ENCODE measurements at regions not wholly inside any gene's neighbourhood (a gene's known extent, or its start where the extent isn't known, plus 50 kb on each side); places are given as distances from the start of the nearest gene placed in this dataset.
A peak's percentile ranks its signal among the peaks of the same experiment; 100 is the strongest.

DNA sequence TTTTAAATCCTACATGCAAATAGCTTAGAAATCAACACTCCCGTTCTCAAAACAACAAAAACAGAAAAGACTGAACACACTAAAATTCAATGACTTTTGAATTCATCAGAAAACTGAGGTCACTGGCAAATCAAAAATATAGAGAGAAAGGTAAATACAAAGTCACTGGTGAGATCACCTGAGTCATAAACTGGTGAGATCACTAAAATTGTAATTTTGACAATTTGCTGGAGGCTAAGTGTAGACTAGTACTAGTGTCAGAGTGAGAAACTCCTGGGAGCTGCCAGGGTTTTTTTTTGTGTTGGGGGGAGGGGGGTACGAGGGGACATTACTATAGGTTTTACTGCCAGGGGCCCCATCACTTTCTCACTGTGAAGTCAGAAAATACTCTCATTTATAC is 1876.0 kb upstream of the CELF4 start:
- 88 to 95% (median 91%) methylated on average over 2 of the region's 2 CpGs for WGBS, 4 donors
- H3K4me1 ChIP-seq = no peaks in the 10 kb centered on the region
- H3K27ac ChIP-seq = no peak overlapping the region
- DNase-seq (no peak), ATAC-seq (no peak)
- no peaks in the 10 kb centered on the region for H3K36me3 ChIP-seq
- no peaks in the 10 kb centered on the region for H3K9me3 ChIP-seq
- TF ChIP-seq, protein P1, sequence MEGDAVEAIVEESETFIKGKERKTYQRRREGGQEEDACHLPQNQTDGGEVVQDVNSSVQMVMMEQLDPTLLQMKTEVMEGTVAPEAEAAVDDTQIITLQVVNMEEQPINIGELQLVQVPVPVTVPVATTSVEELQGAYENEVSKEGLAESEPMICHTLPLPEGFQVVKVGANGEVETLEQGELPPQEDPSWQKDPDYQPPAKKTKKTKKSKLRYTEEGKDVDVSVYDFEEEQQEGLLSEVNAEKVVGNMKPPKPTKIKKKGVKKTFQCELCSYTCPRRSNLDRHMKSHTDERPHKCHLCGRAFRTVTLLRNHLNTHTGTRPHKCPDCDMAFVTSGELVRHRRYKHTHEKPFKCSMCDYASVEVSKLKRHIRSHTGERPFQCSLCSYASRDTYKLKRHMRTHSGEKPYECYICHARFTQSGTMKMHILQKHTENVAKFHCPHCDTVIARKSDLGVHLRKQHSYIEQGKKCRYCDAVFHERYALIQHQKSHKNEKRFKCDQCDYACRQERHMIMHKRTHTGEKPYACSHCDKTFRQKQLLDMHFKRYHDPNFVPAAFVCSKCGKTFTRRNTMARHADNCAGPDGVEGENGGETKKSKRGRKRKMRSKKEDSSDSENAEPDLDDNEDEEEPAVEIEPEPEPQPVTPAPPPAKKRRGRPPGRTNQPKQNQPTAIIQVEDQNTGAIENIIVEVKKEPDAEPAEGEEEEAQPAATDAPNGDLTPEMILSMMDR (IDR thresholded peaks at IDR 0.05) = no peak
- no peak for TF ChIP-seq POLR2A (IDR thresholded peaks at IDR 0.05)
- intact Hi-C loops (cut with DNase I) = no loop called here
- no peaks in the 10 kb centered on the region for H3K27me3 ChIP-seq
- no peak overlapping the region for H3K4me3 ChIP-seq

DNA sequence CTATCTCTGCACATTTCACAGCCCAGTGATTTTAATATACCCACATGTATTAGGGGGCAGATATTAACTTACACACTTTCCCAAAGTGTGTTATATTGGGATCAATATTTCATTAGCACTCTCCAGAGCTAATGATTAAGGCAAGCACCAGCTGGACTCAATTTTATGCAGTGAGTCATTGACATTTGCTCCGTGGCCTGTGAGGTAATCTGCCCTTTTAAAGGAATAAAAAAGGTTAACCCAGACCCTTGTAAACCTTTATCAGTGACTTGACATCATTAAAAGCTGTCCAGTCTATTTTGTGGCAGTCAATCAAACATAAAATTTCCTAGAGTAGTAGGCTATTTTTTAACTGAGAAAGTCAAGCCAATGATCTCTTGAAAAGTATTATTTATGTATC is 1870.4 kb upstream of the CELF4 start:
- DNase-seq (no peak), ATAC-seq (no peak)
- TF ChIP-seq POLR2A (IDR thresholded peaks at IDR 0.05) = no peak
- H3K4me3 ChIP-seq = no peak overlapping the region
- intact Hi-C loops (cut with DNase I) = loop anchor here in 1 of 10 donors (1.0 kb wide), 1 partner anchor 12 kb away; no protein-coding TSS in a partner anchor
- no peaks in the 10 kb centered on the region for H3K36me3 ChIP-seq
- WGBS, 4 donors = 50 to 68% (median 57%) methylated on average over 1 of the region's 1 CpG
- no peaks in the 10 kb centered on the region for H3K9me3 ChIP-seq
- H3K27me3 ChIP-seq = no peaks in the 10 kb centered on the region
- peaks cover 0 to 4% (median 0%) of the 10 kb centered on the region in 12 donors for H3K4me1 ChIP-seq
- no peak overlapping the region for H3K27ac ChIP-seq

DNA sequence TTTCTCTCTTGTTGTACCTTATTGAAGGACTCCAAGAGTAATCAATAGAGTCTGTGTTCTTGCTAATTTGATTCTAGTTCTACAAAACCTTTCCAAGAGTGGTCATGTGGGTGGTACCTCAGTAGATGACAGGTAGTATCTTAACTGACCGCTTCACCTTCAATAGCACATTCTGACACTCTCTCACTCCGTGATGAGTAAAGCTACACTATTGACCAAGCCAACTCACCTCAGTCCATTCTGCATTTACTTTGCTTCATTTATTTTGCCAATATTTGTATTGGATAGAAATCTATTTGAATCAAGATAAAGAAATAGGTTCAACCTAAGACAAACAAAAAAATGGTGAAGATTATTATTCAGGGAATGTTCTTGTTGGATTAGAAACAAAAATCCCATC is 1869.6 kb upstream of the CELF4 start:
- H3K9me3 ChIP-seq = no peaks in the 10 kb centered on the region

DNA sequence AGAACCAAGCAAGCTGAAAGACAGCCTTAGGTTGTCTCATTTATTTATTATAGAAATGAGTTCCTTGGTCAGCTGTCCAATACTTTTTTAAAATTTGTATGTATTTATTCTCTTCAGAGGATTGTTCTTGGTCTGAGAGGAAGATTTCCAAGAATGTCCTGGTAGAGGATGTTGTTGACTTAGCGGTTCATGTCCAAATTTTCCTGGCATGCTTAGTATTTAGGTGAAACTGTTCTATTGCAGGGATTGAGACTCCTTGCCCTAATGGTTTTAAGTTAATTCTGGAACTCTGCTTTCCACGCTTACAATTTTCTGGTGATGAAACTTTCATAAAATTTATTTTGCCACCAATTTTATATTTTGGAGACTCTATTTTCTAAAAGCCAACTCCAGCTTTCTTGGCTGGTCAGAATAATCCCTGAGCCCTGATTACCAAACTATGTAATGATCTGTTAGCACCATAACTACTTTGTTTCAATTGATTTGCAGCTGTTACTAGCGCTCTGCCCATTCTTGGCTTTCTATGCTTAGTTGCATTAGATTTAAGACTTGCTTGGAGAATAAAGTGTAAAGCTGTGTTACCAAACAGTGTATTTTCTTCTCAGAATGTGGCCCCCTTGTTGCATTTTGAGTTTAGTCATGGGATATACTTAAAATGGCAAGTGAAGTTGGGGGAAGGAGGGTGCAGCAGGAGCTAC is 1868.8 kb upstream of the CELF4 start:
- WGBS, 4 donors = 64 to 88% (median 69%) methylated on average over 3 of the region's 3 CpGs
- DNase-seq (no peak), ATAC-seq (peak in 1 of 4 donors; percentile 50)
- intact Hi-C loops (cut with DNase I) = no loop called here
- H3K4me3 ChIP-seq = no peak overlapping the region
- peaks cover 0 to 2% (median 0%) of the 10 kb centered on the region in 12 donors for H3K9me3 ChIP-seq
- no peaks in the 10 kb centered on the region for H3K27me3 ChIP-seq
- TF ChIP-seq, protein P1 (IDR thresholded peaks at IDR 0.05) = no peak
- no peak for TF ChIP-seq POLR2A (IDR thresholded peaks at IDR 0.05)
- H3K36me3 ChIP-seq = no peaks in the 10 kb centered on the region
- H3K27ac ChIP-seq = no peak overlapping the region
- H3K4me1 ChIP-seq = peaks cover 0 to 4% (median 0%) of the 10 kb centered on the region in 12 donors

More for the DNA sequence above, 1869.6 kb upstream of the CELF4 start:
- intact Hi-C loops (cut with DNase I) = no loop called here
- no peak overlapping the region for H3K27ac ChIP-seq
- ATAC-seq (no peak), DNase-seq (no peak)
- no peak overlapping the region for H3K4me3 ChIP-seq
- 90 to 99% (median 94%) methylated on average over 2 of the region's 2 CpGs for WGBS, 4 donors
- no peaks in the 10 kb centered on the region for H3K27me3 ChIP-seq
- TF ChIP-seq, protein P1 (IDR thresholded peaks at IDR 0.05) = no peak
- TF ChIP-seq POLR2A (IDR thresholded peaks at IDR 0.05) = no peak
- no peaks in the 10 kb centered on the region for H3K36me3 ChIP-seq
- H3K4me1 ChIP-seq = peaks cover 0 to 4% (median 0%) of the 10 kb centered on the region in 12 donors
